ENCODE measurements at regions not wholly inside any gene's neighbourhood (a gene's known extent, or its start where the extent isn't known, plus 50 kb on each side); places are given as distances from the start of the nearest gene placed in this dataset.

DNA sequence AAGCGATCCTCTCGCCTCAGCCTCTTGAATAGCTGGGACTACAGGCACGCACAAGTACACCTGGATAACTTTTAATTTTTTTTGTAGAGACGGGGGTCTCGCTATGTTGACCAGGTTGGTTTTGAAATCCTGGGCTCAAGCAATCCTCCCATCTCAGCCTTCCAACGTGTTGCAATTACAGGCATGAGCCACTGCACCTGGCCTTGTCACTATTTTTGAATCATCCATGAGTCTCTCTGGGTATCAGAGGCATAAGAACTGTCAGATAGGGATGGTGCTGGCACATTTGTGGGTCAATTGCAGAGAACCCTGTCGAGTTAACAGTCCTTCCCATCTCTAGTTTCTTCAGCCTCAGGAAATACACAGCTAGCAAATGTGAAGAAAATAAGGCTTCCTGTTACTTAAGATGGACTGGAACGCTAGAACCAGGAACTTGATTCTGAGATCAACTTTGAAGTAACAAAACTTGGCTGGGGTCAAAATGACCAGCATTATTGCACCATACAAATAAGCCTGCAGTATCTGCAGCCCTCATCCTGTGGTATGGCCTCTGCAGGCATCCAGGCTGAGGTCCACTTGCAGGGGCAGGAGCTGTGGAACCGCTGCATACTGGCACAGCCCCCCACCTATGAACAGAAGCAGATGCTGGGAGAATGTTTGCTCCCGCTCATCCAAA, 124.3 kb upstream of the GADD45A start:
- DNase-seq (ENCODE audit: low read depth): no peak

DNA sequence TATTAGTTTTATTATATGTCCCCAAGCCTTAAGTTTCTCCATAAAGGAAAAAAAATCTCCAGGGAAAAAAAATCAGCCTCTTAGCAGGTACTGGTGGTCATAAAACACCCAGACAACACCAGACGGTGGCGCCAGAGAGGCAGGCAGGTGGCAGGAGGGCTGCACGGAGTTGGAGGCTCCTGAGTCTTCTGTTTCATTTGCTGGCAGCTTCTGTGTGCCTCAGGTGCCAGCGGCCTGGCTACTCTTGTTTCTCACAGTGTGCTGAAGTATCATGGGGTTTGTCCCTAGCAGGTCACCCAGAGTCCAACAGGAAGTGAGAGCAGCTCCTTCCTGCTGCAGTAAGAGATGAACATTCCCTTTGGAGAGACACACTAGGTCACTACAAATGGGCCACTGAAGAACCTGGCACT, 123.3 kb upstream of the GADD45A start:
- DNase-seq (ENCODE audit: low read depth): no peak

DNA sequence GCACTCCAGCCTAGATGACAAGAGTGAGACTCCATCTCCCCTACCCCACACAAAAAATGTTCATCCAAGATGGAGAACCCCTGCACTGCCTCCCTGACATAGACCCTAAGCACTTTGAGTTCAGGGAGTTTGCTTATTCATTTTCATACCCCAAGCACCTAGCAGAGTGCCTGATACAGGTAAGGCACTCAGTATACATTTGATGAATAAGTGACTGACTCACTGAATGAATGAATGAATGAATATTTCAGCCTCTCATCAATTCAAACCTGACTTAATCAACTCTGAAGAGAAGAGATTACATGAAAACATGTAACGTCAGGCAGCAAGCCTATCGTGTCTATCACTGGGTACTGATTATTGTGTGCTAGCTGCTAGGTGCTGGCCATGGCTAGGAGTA, 121.3 kb upstream of the GADD45A start:
- no peak for DNase-seq (ENCODE audit: low read depth)

DNA sequence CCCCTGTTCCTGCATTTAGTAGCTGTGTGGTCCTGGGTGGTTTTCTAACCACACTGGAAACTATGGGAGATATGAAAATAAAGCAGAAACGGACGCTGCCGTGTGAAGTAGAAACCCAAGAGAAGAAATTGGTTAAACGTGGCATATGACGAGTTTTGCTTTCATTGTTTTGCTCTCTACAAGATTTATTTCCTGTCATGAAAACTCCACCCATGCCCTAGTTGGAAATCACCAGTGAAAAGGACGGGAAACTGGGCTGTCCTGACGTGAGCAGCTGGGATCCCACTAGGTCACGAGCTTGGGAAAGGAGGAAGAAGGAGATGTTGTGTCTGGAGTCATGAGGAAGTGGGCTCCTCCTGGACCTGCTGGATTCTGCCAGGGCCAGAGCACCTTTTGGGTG, 120.8 kb upstream of the GADD45A start:
- no peak for DNase-seq (ENCODE audit: low read depth)

DNA sequence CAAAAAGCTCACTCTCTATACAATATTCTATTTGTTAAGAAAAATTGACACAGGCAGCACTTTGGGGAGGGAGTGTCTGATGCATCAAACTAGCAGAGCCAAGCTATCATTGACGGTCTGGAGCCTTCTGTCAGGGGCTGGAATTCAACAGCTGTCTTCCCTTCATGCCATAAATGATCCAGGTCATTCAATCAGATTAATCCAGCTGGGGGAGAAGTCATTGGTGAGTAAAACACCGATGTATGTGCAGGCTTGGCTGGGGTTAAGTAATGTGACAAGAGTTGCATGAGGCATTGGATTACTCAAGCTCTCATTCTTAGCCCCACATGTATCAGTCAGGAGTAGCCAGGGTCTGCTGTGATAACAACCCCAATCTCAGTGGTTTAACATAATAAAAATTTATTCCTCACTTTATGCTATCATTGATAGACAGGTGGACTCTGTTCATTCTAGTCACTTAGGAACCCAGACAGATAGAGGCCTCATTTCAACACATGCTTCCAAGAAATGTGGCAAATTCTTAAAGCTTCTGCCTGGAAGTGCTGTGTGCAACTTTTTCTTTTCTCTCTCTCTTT, 118.1 kb upstream of the GADD45A start:
- DNase-seq (ENCODE audit: low read depth): no peak

DNA sequence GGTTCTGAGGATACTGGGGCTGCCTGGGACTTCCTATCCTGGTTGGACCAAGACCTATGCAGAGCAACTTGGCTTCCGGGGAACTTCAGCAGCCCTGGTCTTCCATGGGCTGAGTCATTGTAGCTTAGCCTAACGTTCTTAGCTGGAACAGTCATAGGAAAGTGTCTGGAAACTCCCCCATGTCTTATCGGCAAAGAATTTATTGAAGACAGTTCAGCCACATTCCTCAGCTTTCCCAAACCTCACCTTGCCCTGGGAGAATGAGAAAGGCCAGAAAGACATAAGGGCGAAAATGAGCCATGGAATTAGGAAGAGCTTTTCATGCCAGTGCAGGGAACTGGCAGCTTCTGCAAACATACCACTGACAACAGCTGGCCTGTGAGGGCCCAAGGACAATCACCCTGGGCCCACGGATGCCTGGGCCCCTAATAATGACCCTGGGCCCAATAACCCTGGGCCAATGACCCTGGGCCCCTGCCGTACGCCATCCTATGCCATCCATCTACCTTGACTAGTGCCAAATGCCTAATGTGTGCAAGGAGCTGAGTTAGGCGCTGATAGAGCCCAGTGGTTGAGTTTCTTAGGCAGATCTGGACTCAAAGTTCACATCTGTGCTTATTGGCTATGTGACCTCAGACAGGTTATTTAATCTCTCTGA, 114.4 kb upstream of the GADD45A start:
- DNase-seq (ENCODE audit: low read depth): no peak

DNA sequence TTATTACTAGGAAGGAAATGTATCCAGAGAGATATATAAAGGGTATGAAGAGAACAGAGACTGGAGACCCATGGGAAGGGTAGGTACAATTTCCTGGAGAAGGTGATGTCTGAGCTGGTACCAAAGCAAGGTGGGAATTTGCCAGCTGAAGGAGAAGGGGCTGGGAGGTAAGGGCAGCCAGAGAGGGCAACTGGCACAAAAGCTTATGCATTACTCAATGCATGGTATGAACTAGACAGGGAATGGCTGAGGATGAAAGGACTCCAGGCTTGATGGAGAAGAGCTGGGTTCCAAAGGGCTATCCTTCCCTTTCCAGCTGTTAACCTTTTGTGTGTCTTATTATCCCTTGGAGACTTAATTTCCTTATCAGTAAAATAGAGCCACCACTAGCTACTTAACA, 113.6 kb upstream of the GADD45A start:
- DNase-seq (ENCODE audit: low read depth): no peak

DNA sequence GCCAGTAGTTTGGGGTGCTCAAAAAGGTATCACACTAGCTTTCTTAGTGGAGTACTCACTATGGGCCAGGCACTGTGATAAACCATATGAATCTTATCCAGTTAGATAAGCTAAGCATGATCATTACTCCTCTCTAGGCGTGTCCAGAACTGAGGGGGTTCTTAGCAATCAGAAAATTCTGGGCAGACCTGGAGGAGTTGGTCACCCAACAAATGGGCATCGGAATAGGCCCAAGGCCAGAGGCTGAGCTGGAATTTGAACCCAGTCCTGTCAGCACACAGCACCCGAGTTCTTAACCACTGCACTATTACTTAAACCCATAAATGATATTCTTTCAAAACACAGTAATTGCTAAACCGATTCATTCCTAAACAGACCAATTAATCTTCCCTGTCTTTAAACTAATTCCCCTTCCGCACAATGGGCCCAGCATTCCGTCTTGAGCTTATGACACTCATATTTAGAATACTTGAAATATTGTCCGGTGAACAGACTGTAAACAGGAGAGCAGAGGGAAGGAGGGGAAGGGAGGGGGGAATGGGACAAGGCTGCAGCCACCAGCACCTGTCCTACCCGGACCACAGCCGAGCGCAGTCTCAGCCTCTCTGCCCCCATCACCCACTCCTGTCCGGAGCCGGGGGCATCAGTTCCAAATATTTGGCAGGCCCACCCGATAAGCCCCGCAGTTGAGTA, 113.0 kb upstream of the GADD45A start:
- no peak for DNase-seq (ENCODE audit: low read depth)

DNA sequence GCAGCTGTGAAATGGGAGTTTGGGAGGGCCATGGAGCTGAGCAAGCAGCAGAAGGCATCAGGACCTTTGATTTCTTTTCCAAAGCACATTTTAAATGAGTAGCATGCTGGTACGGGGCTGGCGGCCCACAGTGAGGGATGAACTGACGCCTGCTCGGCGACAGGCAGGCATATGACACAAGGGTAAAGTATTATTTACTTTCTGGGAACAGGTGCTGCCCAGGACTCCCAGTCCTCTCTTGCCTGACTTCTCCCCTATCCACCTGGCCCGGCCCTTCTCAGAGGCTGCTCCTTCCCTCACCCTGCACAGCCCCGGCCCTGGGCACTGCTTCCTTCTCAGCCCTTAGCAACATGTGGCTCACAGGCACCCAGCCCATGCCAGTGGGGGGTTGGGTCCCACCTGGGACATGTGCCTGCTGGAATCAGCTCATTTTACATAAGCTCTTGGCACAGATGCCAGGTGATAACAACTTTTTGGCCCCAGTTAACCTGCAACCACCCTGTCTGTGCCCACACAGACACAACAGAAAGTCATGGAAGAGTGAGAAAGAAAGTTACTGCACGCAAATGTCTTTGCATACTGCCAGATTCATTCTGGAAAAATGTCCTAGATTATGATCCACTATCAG, 112.3 kb upstream of the GADD45A start:
- DNase-seq (ENCODE audit: low read depth): no peak

DNA sequence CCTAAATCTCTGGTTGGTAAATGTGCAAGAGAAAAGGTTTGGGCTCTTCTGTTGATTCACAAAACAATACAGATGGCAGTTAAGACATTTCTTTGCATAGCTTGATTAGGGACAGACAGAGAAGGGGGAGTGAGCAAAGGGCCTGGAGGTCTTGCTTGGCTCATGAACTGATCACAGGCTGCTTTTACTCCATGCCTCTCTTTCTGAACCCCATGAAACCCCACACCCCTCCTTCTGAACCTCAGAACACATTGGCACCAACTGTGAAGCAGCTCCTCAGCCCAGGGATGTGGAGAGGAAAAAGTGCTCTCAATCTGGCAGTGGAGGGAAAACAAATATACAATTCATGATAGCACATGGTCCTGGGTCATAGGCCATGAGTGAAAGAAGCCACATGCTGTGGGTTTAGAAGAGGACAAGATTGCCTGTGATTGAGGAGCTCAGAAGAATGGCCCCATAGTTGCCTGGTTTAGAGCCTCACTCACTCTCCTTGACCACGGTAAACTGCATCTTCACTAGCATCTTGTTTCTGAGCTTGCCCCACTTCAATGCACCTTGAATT, 111.6 kb upstream of the GADD45A start:
- DNase-seq (ENCODE audit: low read depth): no peak

DNA sequence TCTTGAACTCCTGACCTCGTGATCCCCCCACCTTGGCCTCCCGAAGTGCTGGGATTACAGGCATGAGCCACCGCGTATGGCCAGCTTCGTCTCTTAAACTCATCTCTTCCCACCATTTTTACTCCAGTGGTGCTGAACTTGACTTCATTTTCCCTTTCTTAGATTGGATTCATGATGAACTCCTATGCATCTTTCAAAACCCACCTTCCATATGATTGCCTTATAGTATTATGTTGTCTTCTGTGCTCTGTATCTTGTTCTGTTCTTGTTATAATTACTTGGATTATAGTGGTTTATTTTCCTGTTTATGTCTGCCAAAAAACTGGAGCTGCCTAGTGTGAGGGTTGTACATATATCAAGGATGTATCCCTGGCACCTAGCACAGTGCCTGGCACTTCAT, 110.8 kb upstream of the GADD45A start:
- DNase-seq (ENCODE audit: low read depth): no peak

DNA sequence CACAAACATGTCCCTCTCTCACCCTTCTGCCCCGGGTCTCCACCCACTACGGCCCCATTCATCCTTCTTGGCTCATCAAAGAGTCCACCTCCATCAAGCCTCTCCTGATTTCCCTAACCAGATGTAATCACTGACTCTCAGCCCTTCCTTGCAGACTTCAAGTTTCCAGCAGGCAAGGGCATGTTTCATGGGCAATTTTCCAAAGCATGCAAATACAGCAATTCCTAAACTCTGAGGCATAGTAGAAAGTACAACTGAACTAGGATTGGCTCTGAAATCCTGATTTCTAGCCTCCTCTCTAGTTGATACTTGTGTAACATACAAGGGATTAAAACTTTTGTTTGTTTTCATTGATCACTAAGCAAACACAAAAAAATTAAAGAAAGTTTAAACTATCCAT, 109.1 kb upstream of the GADD45A start:
- no peak for DNase-seq (ENCODE audit: low read depth)

DNA sequence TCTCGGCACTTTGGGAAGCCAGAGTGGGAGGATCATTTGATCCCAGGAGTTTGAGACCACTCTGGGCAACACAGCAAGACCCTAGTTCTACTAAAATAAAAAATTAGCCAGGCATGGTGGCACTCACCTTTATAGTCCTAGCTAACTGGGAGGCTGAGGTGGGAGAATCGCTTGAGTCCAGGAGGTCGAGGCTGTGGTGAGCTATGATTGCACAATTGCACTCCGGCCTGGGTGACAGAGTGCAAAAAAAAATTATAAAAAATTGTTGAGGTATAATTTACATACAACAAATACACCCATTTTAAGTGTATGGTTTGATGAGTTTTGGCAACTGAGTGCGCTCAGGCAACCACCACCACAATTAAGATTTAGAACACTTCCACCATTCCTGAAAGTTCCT, 108.5 kb upstream of the GADD45A start:
- no peak for DNase-seq (ENCODE audit: low read depth)

DNA sequence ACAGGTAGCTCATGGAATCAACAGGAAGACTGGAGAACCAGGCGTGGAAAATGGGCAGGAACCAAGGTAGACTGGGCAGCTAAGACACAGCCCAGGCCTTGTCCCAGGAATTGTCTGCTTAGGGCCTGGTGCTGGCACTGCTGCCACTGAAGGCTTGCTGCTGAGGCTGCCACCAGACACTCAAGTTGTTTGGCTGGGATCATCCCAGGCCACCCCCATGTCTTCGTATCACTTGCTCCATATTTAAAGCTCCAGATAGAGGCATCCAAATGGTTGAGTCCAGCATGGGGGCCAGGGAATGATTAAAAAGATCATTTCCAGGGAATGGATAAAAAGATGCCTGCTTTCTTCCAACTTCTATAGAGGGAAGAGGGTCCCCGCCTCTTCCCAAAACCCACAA, 107.4 kb upstream of the GADD45A start:
- no peak for DNase-seq (ENCODE audit: low read depth)

DNA sequence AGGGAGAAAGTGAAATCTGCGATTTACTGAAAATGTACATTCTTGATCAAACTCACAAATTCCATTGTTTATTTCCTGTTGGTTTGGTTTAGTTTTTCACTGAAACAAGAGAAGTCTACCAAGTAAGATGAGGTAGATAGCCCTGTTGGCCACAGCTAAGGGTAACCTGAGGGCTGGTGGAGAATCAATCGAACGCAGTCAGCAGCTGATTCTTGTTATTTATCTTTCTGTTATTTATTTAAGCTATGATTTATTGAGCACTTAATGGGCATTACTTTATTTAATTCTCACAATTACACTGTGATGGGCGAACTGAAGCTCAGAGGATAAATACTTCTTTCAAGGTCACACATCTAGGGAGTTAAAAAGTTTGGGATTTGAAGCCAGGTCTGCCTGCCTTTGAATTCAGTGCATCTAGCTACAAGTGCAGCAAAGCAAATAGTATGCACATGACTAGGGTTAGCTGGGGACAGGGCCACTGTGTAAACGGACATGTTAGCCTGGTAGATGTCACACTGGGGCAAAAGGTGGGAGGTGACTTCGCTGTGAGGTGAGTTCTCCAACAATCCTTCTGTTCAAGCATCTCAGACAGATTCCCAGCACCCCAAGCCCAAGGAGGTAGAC, 106.5 kb upstream of the GADD45A start:
- no peak for DNase-seq (ENCODE audit: low read depth)

DNA sequence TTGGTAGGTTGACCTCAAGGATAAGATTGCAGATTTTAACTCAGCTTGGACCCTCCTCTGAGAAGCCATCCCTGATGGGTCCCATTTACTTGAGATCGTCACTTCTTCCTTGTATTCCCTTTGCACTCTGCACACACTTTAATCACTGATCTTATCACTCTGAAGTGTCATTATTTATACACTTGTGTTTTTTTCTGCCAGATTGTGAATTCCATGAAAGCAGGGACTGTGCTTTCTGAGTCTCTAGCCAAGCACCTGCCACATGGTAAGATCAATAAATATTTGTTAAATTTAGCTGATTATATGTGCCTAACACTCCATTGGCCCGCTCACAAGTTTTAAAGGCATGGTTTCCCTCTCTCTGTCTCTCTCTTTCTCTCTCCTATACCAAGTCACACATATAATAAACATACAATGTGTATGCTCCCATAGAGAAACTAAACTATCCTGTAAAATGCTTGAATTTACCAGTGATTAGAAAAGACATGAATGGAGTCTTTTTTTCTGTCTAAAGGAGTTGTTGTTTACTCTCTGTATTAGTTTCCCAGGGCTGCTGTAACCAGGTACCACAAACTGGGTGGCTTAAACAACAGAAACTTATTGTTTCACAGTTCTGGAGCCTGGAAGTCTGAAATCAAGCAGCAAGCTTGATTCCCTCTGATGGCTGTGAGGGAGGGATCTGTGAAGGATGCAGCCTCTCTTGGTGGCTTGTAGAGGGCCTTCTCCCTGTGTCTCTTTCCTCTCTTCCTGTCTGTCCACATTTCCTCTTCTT, 105.2 kb upstream of the GADD45A start:
- DNase-seq (ENCODE audit: low read depth): no peak

DNA sequence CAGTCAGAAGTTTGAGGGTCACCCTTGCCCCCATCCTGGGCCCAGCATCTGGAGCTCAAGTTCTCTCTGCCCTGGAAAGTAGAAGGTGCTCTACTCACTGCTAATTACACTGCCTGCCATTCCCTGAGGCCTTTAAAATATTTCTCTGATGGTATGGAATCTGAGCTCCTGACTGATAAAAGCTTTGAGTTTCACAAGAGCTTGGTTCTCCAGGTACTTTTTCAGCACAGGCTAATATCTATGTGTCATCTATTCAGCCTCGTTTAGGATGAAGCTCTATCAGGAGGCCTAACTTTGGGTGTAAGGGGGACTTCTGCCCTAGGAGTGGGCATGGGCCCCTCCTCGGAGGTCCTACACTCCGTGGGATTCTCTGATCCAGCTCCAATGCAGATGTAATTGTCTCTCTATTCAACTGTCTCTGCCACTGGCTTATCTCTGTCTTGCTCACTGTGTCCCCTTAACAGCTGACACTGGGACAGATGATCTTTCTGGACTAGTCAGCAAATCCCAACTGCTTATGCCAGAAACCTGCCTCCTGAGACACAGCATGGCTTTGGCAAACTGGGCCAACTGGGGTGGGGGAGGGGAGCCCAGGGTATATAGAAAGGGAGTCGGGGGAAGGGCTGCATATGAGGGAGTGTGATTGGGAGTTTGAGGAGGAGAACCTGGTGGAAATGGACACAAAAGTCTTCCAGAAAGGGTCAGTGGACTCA, 104.2 kb upstream of the GADD45A start:
- no peak for DNase-seq (ENCODE audit: low read depth)

DNA sequence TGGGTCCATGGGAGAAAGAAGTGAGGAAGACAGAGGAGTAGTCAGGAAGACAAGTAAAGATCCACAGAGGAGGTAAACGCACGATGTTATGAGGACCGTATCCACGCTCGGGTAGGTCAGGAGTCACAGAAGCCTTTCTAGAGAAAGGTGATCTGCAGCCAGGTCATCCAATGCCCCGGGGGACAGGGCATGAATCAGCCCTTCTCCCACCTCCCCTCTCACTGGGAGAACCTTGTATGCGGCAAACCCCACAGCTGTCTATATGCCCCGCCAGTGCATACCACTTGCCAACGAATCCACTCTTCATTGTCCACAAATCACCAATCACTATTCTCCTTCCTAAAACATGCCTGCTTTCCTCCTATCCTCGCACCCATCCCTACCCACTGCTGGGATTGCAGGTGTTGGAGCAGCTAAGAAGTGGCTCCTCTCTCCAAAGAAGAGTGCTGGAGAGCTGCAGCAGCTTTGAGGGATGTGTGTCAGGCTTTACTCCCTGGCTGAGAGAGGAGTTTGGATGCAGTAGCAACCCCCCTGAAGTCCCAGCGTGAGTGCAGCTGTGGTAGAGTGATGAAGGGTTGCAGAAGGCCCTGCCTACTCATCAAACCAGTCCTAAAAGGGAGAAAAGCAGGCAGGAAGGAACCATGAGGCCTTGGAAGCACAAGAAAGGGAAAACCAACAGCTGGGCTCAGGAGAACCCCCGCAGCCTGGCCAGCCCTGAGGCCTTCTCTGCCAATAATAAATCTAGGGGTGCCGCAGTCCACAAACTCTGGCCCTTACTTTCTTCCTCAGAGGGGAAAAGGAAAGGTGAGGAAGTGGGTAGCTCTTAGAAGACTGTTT, 102.2 kb upstream of the GADD45A start:
- no peak for DNase-seq (ENCODE audit: low read depth)

DNA sequence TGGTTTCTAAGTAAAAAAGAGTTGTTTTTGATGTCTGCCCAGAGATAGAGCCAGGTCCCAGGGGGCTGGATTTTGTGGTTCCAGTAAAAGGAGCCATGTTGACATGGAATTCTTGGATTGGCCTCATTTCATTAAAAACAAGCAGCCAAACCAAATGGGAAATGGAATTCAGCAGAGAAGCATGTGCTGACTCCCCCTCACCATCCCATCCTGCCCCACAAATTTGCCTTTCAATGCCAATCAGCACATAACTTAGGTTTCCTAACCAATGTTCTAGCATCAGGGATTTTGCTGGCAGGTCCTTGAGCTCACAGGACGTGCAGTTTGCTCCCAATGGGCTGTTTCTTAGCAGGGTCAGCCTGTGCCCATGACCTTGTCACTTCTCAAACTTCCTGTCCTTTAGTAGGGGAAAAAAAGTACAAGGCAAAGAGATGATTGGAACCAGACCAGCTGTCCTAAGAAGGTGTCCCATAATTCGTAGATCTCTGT, 101.5 kb upstream of the GADD45A start:
- no peak for DNase-seq (ENCODE audit: low read depth)

Data from forelimb muscle (tissue), 1 donor.